A673 (cell line): ENCODE measurements at regions not wholly inside any gene's neighbourhood (a gene's known extent, or its start where the extent isn't known, plus 50 kb on each side); places are given as distances from the start of the nearest gene placed in this dataset.

Source experiments
- EZH2 ChIP-seq: fragments of 200-600 bp; sonication (generic); IDR thresholded peaks from 2 replicates; pipeline ENCODE4 v1.6.1; 2017; ENCODE audit warnings: borderline replicate concordance, low read depth, mild to moderate bottlenecking, mixed read lengths, antibody characterized with exemption, low read length; ENCODE audit not compliant: poor library complexity, severe bottlenecking
- TF ChIP-seq, protein P1 (sequence below): fragments of 300-800, 200-600 bp; sonication (generic); conservative IDR thresholded peaks from 2 replicates; pipeline ENCODE4 v1.5.1; 2017; ENCODE audit warnings: low read depth, mild to moderate bottlenecking, antibody characterized with exemption, low read length, moderate library complexity, mixed read lengths

- TF ChIP-seq, protein P1, sequence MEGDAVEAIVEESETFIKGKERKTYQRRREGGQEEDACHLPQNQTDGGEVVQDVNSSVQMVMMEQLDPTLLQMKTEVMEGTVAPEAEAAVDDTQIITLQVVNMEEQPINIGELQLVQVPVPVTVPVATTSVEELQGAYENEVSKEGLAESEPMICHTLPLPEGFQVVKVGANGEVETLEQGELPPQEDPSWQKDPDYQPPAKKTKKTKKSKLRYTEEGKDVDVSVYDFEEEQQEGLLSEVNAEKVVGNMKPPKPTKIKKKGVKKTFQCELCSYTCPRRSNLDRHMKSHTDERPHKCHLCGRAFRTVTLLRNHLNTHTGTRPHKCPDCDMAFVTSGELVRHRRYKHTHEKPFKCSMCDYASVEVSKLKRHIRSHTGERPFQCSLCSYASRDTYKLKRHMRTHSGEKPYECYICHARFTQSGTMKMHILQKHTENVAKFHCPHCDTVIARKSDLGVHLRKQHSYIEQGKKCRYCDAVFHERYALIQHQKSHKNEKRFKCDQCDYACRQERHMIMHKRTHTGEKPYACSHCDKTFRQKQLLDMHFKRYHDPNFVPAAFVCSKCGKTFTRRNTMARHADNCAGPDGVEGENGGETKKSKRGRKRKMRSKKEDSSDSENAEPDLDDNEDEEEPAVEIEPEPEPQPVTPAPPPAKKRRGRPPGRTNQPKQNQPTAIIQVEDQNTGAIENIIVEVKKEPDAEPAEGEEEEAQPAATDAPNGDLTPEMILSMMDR = no peak
- no peak for TF ChIP-seq EZH2
Observed at GRCh38 chr9:23447166-23447565, 378.9 kb downstream of the ELAVL2 start.
